ENCODE measurements at regions not wholly inside any gene's neighbourhood (a gene's known extent, or its start where the extent isn't known, plus 50 kb on each side); places are given as distances from the start of the nearest gene placed in this dataset.
"Not testable (repeated sequence)": the region's sequence is repeated elsewhere in the genome, so short reads cannot be mapped to it uniquely, and the experiment has no call there.

DNA sequence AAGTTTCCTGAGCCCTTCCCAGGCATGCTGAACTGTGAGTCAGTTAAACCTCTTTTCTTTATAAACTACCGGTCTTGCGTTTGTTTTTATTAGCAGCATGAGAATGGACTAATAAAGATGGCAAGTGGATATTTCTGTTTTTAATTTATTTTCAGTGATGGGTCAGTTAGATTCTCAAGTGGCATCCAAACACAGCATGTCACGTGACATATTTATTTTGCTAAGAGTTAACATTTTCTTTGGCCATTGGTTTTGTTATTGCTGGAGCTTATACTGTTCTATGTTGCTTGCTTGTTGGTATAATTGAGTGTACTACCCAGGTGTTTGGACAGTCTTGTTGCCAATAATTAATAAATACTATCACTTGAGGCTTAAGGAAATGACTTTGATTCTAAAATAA lies 181.7 kb upstream of the MALRD1 start:
- DNase-seq (ENCODE audit: low read depth in 3 of 3, low spot score in 2 of 3), result no peak

DNA sequence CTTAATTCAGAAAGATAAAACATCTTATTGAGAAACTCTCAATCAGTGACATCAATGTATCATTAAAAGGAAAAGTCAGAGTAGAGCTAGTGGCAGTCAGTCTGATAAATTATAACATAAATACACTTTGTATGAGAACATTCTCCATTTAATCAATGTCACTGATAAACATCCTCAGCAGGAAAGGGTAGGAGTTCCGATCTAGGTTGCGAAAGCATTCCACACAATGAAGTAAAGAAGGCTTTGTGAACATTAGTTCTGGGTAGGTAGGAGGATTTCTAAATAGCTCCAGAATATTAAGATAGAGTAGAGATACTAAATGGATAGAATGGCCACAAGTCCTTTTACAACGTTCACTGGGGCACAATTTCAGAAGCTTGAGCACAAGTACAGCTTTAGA lies 179.7 kb upstream of the MALRD1 start:
- no peak for DNase-seq (ENCODE audit: low read depth in 3 of 3, low spot score in 2 of 3)

DNA sequence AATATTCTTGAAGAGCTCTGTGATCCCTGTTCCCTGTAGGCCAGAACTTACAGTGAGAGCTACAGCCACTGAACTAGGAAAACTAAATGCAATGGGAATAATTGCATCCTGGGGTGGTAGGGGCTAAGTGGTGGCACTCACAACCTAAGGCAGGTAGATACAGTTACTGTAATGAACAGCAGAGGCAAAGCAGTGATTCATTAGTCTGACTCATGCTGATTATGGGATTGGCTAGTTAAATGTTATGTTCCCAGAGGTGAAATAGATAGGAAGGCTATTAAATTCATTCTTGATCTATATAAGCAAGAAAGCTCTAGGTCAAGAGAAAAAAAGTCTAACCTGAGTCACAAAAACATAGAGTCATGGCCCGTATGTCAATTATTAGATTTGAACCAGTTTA lies 173.1 kb upstream of the MALRD1 start:
- DNase-seq (ENCODE audit: low read depth in 3 of 3, low spot score in 2 of 3), result no peak

DNA sequence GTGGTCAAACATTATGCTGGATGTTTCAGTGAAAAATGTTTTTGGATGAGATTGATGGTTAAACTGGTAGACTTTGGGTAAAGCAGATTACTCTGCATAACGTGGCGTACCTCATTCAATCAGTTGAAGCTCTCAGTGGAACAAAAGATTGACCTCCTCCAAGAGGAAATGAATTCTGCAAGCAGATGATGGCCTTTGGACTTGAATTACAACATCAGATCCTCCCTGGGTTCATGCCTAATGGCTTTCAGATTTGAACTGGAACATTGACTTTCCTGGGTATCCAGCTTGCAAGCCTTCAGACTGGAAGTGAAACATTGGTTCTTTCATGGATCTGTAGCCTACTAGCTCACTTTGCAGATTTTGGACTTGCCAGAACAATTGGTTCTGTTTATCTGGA lies 169.3 kb upstream of the MALRD1 start:
- no peak for DNase-seq (ENCODE audit: low read depth in 3 of 3, low spot score in 2 of 3)

GRCh38 chr10:18880530-18880929 lies 168.1 kb upstream of the MALRD1 start:
- DNase-seq (ENCODE audit: low read depth in 3 of 3, low spot score in 2 of 3), result no peak

GRCh38 chr10:18886102-18886501 lies 162.5 kb upstream of the MALRD1 start:
- DNase-seq (ENCODE audit: low read depth in 3 of 3, low spot score in 2 of 3), result no peak

GRCh38 chr10:18906636-18907035 lies 142.0 kb upstream of the MALRD1 start:
- no peak for DNase-seq (ENCODE audit: low read depth in 3 of 3, low spot score in 2 of 3)

GRCh38 chr10:18917431-18917830 lies 131.2 kb upstream of the MALRD1 start:
- not testable (repeated sequence) for DNase-seq (ENCODE audit: low read depth in 3 of 3, low spot score in 2 of 3)

- DNase-seq (ENCODE audit: low read depth in 3 of 3, low spot score in 2 of 3), result no peak
These were observed 130.1 kb upstream of the MALRD1 start for GRCh38 chr10:18918532-18918931.

GRCh38 chr10:18949391-18949790 lies 99.2 kb upstream of the MALRD1 start:
- no peak for DNase-seq (ENCODE audit: low read depth in 3 of 3, low spot score in 2 of 3)

- not testable (repeated sequence) for DNase-seq (ENCODE audit: low read depth in 3 of 3, low spot score in 2 of 3)
These were observed 97.4 kb upstream of the MALRD1 start for GRCh38 chr10:18951072-18951823.

- DNase-seq (ENCODE audit: low read depth in 3 of 3, low spot score in 2 of 3), result no peak
These were observed 93.5 kb upstream of the MALRD1 start for GRCh38 chr10:18955061-18955460.

- no peak for DNase-seq (ENCODE audit: low read depth in 3 of 3, low spot score in 2 of 3)
These were observed 89.2 kb upstream of the MALRD1 start for GRCh38 chr10:18959369-18959768.

DNA sequence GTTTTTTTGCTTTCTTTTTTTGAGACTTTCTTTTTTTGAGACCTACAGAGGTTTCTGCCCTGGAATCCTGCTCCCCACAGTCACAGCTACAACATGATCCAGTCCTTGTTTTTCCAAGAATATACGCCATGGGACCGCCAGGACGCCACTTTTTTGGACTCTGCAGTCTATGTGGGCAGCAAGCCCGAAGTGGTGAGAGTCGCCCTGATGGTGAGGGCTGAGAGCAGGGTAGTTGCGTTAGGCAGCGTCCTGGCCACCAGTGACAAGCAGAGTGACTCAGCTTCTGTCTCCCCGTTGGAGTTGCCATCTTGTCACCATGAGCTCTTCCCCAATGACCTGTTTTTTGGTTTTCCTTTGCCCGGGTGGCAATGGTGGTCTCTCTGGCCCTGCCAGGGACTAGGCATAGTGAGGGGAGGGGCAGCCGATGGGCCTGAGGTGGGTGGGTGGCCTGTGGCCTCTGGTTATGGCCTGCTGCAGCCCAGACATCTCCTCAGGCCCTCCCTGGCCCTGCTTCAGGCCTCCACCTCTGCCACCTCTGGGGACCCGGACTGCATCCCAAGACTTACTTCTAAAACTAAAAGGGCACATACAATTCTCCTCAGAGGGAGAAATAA lies 88.0 kb upstream of the MALRD1 start:
- DNase-seq (ENCODE audit: low read depth in 3 of 3, low spot score in 2 of 3), result no peak

DNA sequence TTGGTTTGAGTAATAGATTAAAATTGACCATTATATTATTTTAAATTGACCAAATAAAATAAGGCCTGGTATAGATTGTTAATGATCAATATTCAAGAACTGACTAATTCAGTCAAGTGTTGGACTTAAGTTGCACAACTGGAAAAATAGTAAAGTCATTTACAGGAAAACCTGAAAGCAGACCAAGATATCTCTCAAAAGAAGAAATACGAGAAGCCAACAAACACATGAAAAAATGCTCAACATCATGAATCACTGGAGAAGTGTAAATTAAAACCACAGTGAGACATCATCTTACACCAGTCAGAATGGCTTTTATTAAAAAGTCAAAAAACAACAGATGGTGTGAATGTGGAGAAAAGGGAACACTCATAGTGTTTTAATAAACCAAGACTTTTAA lies 80.4 kb upstream of the MALRD1 start:
- DNase-seq (ENCODE audit: low read depth in 3 of 3, low spot score in 2 of 3), result no peak

DNA sequence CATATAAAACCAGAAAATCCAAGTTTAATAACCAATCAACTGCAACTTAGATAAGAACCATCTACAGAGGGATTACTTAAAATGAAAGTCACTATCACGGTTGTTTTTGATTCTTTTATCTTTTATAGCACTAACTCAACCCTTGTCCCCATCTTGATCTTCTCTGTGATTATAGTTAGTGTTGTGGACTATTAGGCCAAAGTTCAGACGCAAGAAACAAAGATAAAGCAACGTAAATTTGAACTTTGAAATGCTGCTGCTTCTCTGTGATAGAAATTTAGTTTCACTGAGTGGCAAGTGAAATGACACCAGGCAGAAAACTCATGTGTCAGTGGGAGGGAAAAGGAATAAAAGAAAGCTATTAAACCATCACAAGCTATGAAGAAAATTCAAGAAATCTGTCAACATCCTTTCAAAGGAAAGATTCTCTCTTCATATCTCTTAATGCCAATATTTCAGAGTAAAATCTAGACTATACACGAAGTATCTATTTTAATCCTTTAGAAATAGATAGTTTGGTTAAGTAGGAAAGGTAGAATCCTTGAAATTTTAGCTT lies 71.8 kb upstream of the MALRD1 start:
- no peak for DNase-seq (ENCODE audit: low read depth in 3 of 3, low spot score in 2 of 3)

- DNase-seq (ENCODE audit: low read depth in 3 of 3, low spot score in 2 of 3), result no peak
These were observed 68.4 kb upstream of the MALRD1 start for GRCh38 chr10:18980089-18980629.

GRCh38 chr10:18984531-18984930 lies 64.1 kb upstream of the MALRD1 start:
- no peak for DNase-seq (ENCODE audit: low read depth in 3 of 3, low spot score in 2 of 3)

- DNase-seq (ENCODE audit: low read depth in 3 of 3, low spot score in 2 of 3), result no peak
These were observed 60.3 kb upstream of the MALRD1 start for GRCh38 chr10:18988338-18988737.
